ENCODE measurements at regions not wholly inside any gene's neighbourhood (a gene's known extent, or its start where the extent isn't known, plus 50 kb on each side); places are given as distances from the start of the nearest gene placed in this dataset.

- no peaks in the 10 kb centered on the region for H3K36me3 ChIP-seq (ENCODE audit: control insufficient read depth, insufficient read depth, low read length)
- no peak overlapping the region for H3K27ac ChIP-seq (ENCODE audit: insufficient read depth, low read length)
- H3K27me3 ChIP-seq (ENCODE audit: control insufficient read depth, insufficient read depth, low read length): no peaks in the 10 kb centered on the region
- H3K9ac ChIP-seq (ENCODE audit: insufficient read depth, low read length): no peak overlapping the region
- no peak overlapping the region for H3K4me2 ChIP-seq (ENCODE audit: extremely low read depth, insufficient read depth, low read length)
- H3K79me2 ChIP-seq (ENCODE audit: control insufficient read depth, insufficient read depth, low read length): no peaks in the 10 kb centered on the region
- H3K4me3 ChIP-seq (replicated peaks in 1 of 4; ENCODE audit: control extremely low read depth in 1 of 4, insufficient read depth in 1 of 4, low read depth in 3 of 4, low read length in 4 of 4): no peak overlapping the region
- H2AFZ ChIP-seq (ENCODE audit: low read length): no peak overlapping the region
- H3K9me3 ChIP-seq (ENCODE audit: control insufficient read depth, insufficient read depth, low read depth, low read length): no peaks in the 10 kb centered on the region
- H4K20me1 ChIP-seq (ENCODE audit: control insufficient read depth, extremely low read depth, insufficient read depth, low read length): no peaks in the 10 kb centered on the region
- H3K4me1 ChIP-seq (ENCODE audit: control insufficient read depth, extremely low read depth, insufficient read depth, low read length): no peaks in the 10 kb centered on the region
- TF ChIP-seq CTCF (conservative IDR thresholded peaks at IDR 0.05 in 1 of 2, IDR thresholded peaks at IDR 0.05 in 1 of 2; ENCODE audit: low read depth in 1 of 2, low read length in 2 of 2) (no peak), EZH2 (IDR thresholded peaks at IDR 0.05; ENCODE audit: low read length, missing control alignments) (no peak)
- DNase-seq (ENCODE audit: low read depth in 2 of 2): no peak
Observed at GRCh38 chr4:160701671-160702070, 1462.1 kb downstream of the FSTL5 start.

- H3K9ac ChIP-seq (ENCODE audit: insufficient read depth, low read length): no peak overlapping the region
- no peak overlapping the region for H3K4me2 ChIP-seq (ENCODE audit: extremely low read depth, insufficient read depth, low read length)
- TF ChIP-seq CTCF (conservative IDR thresholded peaks at IDR 0.05 in 1 of 2, IDR thresholded peaks at IDR 0.05 in 1 of 2; ENCODE audit: low read depth in 1 of 2, low read length in 2 of 2): no peak
- no peak for TF ChIP-seq EZH2 (IDR thresholded peaks at IDR 0.05; ENCODE audit: low read length, missing control alignments)
- H3K27ac ChIP-seq (ENCODE audit: insufficient read depth, low read length): no peak overlapping the region
- DNase-seq (ENCODE audit: low read depth in 2 of 2): no peak
- no peaks in the 10 kb centered on the region for H3K36me3 ChIP-seq (ENCODE audit: control insufficient read depth, insufficient read depth, low read length)
- H3K4me3 ChIP-seq (replicated peaks in 1 of 4; ENCODE audit: control extremely low read depth in 1 of 4, insufficient read depth in 1 of 4, low read depth in 3 of 4, low read length in 4 of 4): no peak overlapping the region
- H4K20me1 ChIP-seq (ENCODE audit: control insufficient read depth, extremely low read depth, insufficient read depth, low read length): no peaks in the 10 kb centered on the region
- H2AFZ ChIP-seq (ENCODE audit: low read length): no peak overlapping the region
- no peaks in the 10 kb centered on the region for H3K79me2 ChIP-seq (ENCODE audit: control insufficient read depth, insufficient read depth, low read length)
- no peaks in the 10 kb centered on the region for H3K4me1 ChIP-seq (ENCODE audit: control insufficient read depth, extremely low read depth, insufficient read depth, low read length)
- H3K9me3 ChIP-seq (ENCODE audit: control insufficient read depth, insufficient read depth, low read depth, low read length): no peaks in the 10 kb centered on the region
- H3K27me3 ChIP-seq (ENCODE audit: control insufficient read depth, insufficient read depth, low read length): no peaks in the 10 kb centered on the region
Observed at GRCh38 chr4:160709026-160709425, 1454.8 kb downstream of the FSTL5 start.

GRCh38 chr4:160709546-160709945, 1454.3 kb downstream of the FSTL5 start:
- Histone ChIP-seq H3K4me3 (replicated peaks in 1 of 4; ENCODE audit: control extremely low read depth in 1 of 4, insufficient read depth in 1 of 4, low read depth in 3 of 4, low read length in 4 of 4) (no peak overlapping the region), H3K4me2 (ENCODE audit: extremely low read depth, insufficient read depth, low read length) (no peak overlapping the region), H3K9ac (ENCODE audit: insufficient read depth, low read length) (no peak overlapping the region), H3K9me3 (ENCODE audit: control insufficient read depth, insufficient read depth, low read depth, low read length) (no peaks in the 10 kb centered on the region), H3K27me3 (ENCODE audit: control insufficient read depth, insufficient read depth, low read length) (no peaks in the 10 kb centered on the region), H2AFZ (ENCODE audit: low read length) (no peak overlapping the region), H3K79me2 (ENCODE audit: control insufficient read depth, insufficient read depth, low read length) (no peaks in the 10 kb centered on the region), H3K27ac (ENCODE audit: insufficient read depth, low read length) (no peak overlapping the region), H3K4me1 (ENCODE audit: control insufficient read depth, extremely low read depth, insufficient read depth, low read length) (no peaks in the 10 kb centered on the region), H3K36me3 (ENCODE audit: control insufficient read depth, insufficient read depth, low read length) (no peaks in the 10 kb centered on the region), H4K20me1 (ENCODE audit: control insufficient read depth, extremely low read depth, insufficient read depth, low read length) (no peaks in the 10 kb centered on the region)
- no peak for DNase-seq (ENCODE audit: low read depth in 2 of 2)
- no peak for TF ChIP-seq EZH2 (IDR thresholded peaks at IDR 0.05; ENCODE audit: low read length, missing control alignments)
- no peak for TF ChIP-seq CTCF (conservative IDR thresholded peaks at IDR 0.05 in 1 of 2, IDR thresholded peaks at IDR 0.05 in 1 of 2; ENCODE audit: low read depth in 1 of 2, low read length in 2 of 2)

All from fibroblast of lung (primary cell).